Dedifferentiated amniotic fluid mesenchymal stem cell (primary cell): ENCODE measurements at regions not wholly inside any gene's neighbourhood (a gene's known extent, or its start where the extent isn't known, plus 50 kb on each side); places are given as distances from the start of the nearest gene placed in this dataset.
"Not testable (repeated sequence)": the region's sequence is repeated elsewhere in the genome, so short reads cannot be mapped to it uniquely, and the experiment has no call there.

Source experiments
- DNase-seq: peaks from one replicate; pipeline ENCODE4 v3.0.0-alpha.2; 2016; ENCODE audit errors: extremely low spot score

- DNase-seq: no peak
These were observed 300.4 kb downstream of the MAN2A1 start for GRCh38 chr5:109989994-109990722.

GRCh38 chr5:109990723-109991359, 301.1 kb downstream of the MAN2A1 start:
- DNase-seq: no peak

GRCh38 chr5:109992264-109992915, 302.7 kb downstream of the MAN2A1 start:
- DNase-seq: no peak

GRCh38 chr5:109994135-109994534, 304.4 kb downstream of the MAN2A1 start:
- DNase-seq: no peak

- no peak for DNase-seq
These were observed 306.5 kb downstream of the MAN2A1 start for GRCh38 chr5:109996246-109996645.

- DNase-seq: no peak
These were observed 307.4 kb downstream of the MAN2A1 start for GRCh38 chr5:109997161-109997560.

- DNase-seq: no peak
These were observed 308.5 kb downstream of the MAN2A1 start for GRCh38 chr5:109998208-109998607.

- DNase-seq: peak; percentile 45
These were observed 309.0 kb downstream of the MAN2A1 start for GRCh38 chr5:109998726-109999125.

- DNase-seq: no peak
These were observed 311.9 kb downstream of the MAN2A1 start for GRCh38 chr5:110001648-110002047.

- no peak for DNase-seq
These were observed 312.9 kb downstream of the MAN2A1 start for GRCh38 chr5:110002652-110003051.

- not testable (repeated sequence) for DNase-seq
These were observed 316.3 kb downstream of the MAN2A1 start for GRCh38 chr5:110005907-110006562.

GRCh38 chr5:110007101-110007500, 317.4 kb downstream of the MAN2A1 start:
- no peak for DNase-seq

- no peak for DNase-seq
These were observed 318.4 kb downstream of the MAN2A1 start for GRCh38 chr5:110008131-110008530.

GRCh38 chr5:110012145-110012544, 322.4 kb downstream of the MAN2A1 start:
- DNase-seq: no peak

GRCh38 chr5:110013017-110013416, 323.3 kb downstream of the MAN2A1 start:
- no peak for DNase-seq

- DNase-seq: no peak
These were observed 328.1 kb downstream of the MAN2A1 start for GRCh38 chr5:110017854-110018253.

GRCh38 chr5:110018509-110018908, 328.8 kb downstream of the MAN2A1 start:
- DNase-seq: no peak

- DNase-seq: no peak
These were observed 329.4 kb downstream of the MAN2A1 start for GRCh38 chr5:110019119-110019518.

GRCh38 chr5:110019780-110020179, 330.1 kb downstream of the MAN2A1 start:
- no peak for DNase-seq

- no peak for DNase-seq
These were observed 331.5 kb downstream of the MAN2A1 start for GRCh38 chr5:110021251-110021650.

- no peak for DNase-seq
These were observed 335.4 kb downstream of the MAN2A1 start for GRCh38 chr5:110025160-110025559.

GRCh38 chr5:110027527-110028322, 338.0 kb downstream of the MAN2A1 start:
- DNase-seq: no peak
